GM12872 (cell line): ENCODE measurements at regions not wholly inside any gene's neighbourhood (a gene's known extent, or its start where the extent isn't known, plus 50 kb on each side); places are given as distances from the start of the nearest gene placed in this dataset.

Experiments
- CTCF ChIP-seq: IDR thresholded peaks from 3 replicates; pipeline ENCODE4 v1.5.1; 2011; ENCODE audit warnings: low read depth, mild to moderate bottlenecking, low read length, moderate library complexity; ENCODE audit not compliant: insufficient read depth

- no peak for TF ChIP-seq CTCF
Measured at GRCh38 chr11:90525962-90526361, 303.1 kb upstream of the CHORDC1 start.

GRCh38 chr11:90512846-90513245 is 290.0 kb upstream of the CHORDC1 start:
- TF ChIP-seq CTCF, result no peak

- no peak for TF ChIP-seq CTCF
Measured at GRCh38 chr11:90510839-90511238, 288.0 kb upstream of the CHORDC1 start.

- TF ChIP-seq CTCF, result no peak
Measured at GRCh38 chr11:90500922-90501568, 278.2 kb upstream of the CHORDC1 start.

GRCh38 chr11:90496722-90497121 is 273.9 kb upstream of the CHORDC1 start:
- no peak for TF ChIP-seq CTCF

- TF ChIP-seq CTCF, result no peak
Measured at GRCh38 chr11:90493379-90493778, 270.5 kb upstream of the CHORDC1 start.

GRCh38 chr11:90491466-90491865 is 268.6 kb upstream of the CHORDC1 start:
- no peak for TF ChIP-seq CTCF
